HepG2 (cell line): ENCODE measurements at regions not wholly inside any gene's neighbourhood (a gene's known extent, or its start where the extent isn't known, plus 50 kb on each side); places are given as distances from the start of the nearest gene placed in this dataset.

Experiments
- ATAC-seq: fragments of 200-7000 bp; cut with Tn5 transposase; 3 replicates; pipeline ENCODE4 v1.9.1; 2020; ENCODE audit warnings: mild to moderate bottlenecking, moderate library complexity
- BruUV-seq: library from RNA; stranded (reverse); fragments of 400-500 nt; replicated peaks from 2 replicates; lab custom pipeline; 2021; lab: Mats Ljungman, UMichigan
- CTCF ChIA-PET: fragments of 300-600 bp; formaldehyde crosslinking; extraction: SDS; loops from one replicate; lab custom pipeline; 2021; ENCODE audit warnings: low total read pairs, inconsistent platforms, low intra/inter-chr PET ratio; lab: Yijun Ruan, JAX
- POLR2A ChIA-PET: fragments of 350-600 bp; sonication (Branson Sonifier 250); formaldehyde crosslinking; loops from one replicate; lab custom pipeline; 2020; ENCODE audit warnings: antibody characterized with exemption, inconsistent platforms; lab: Yijun Ruan, JAX
- DNase-seq: peaks from one replicate; pipeline ENCODE4 v3.0.0-alpha.2; 2015; ENCODE audit warnings: low spot score
- FAIRE-seq: peaks from 3 replicates; lab custom pipeline; 2011; peaks lifted over from hg19 to GRCh38; lab: Jason Lieb, UNC
- H2AFZ ChIP-seq: one replicate; pipeline ENCODE4 v1.6.1; 2011; ENCODE audit warnings: low read length, inconsistent platforms
- H3K27ac ChIP-seq: fragments of 300-600 bp; 3 replicates; pipeline ENCODE4 v1.8.0; 2011; ENCODE audit warnings: mixed run types, mild to moderate bottlenecking, mixed read lengths, low read length, inconsistent platforms; ENCODE audit not compliant: insufficient read depth; ENCODE audit errors: extremely low read length
- H3K27me3 ChIP-seq, 2 experiments: fragments of 200-600 bp in 1 of 2; 2 replicates in 1 of 2; 3 replicates in 1 of 2; pipeline versions ENCODE4 v1.6.0 to v1.8.0; 2011; ENCODE audit warnings: low read length in 2 of 2, mild to moderate bottlenecking in 2 of 2, moderate library complexity in 2 of 2, inconsistent platforms in 1 of 2; ENCODE audit not compliant: insufficient read depth in 2 of 2, control insufficient read depth in 1 of 2
- H3K36me3 ChIP-seq, 2 experiments: fragments of 200-600 bp in 1 of 2; replicated peaks in 1 of 2; 2 replicates in 1 of 2; 3 replicates in 1 of 2; pipeline versions ENCODE4 v1.5.1 to v1.8.0; 2011; ENCODE audit warnings: low read length in 2 of 2, inconsistent platforms in 1 of 2; ENCODE audit not compliant: insufficient read depth in 2 of 2, control insufficient read depth in 1 of 2
- H3K4me1 ChIP-seq: 2 replicates; pipeline ENCODE4 v1.5.1; 2012; ENCODE audit warnings: low read length, inconsistent platforms; ENCODE audit not compliant: insufficient read depth
- H3K4me2 ChIP-seq: 2 replicates; pipeline ENCODE4 v1.6.0; 2011; ENCODE audit warnings: low read depth, low read length, inconsistent platforms
- H3K4me3 ChIP-seq, 3 experiments: fragments of 200-600 bp in 1 of 3; sonication (generic), shearing (Covaris generic) in 1 of 3; replicated peaks in 1 of 3; 2 replicates each; pipeline ENCODE4 v1.5.1; 2011 to 2016; ENCODE audit warnings: low read length in 3 of 3, inconsistent platforms in 2 of 3, low read depth in 2 of 3, mild to moderate bottlenecking in 2 of 3, control low read depth in 1 of 3, mixed read lengths in 1 of 3; ENCODE audit not compliant: insufficient read depth in 1 of 3
- H3K79me2 ChIP-seq: one replicate; pipeline ENCODE4 v1.6.1; 2011; ENCODE audit warnings: low read length, inconsistent platforms; ENCODE audit not compliant: insufficient read depth
- H3K9ac ChIP-seq: 2 replicates; pipeline ENCODE4 v1.6.0; 2011; ENCODE audit warnings: mild to moderate bottlenecking, low read depth, low read length, inconsistent platforms; ENCODE audit not compliant: insufficient read depth
- H3K9me3 ChIP-seq: 2 replicates; pipeline ENCODE4 v1.5.1; 2012; ENCODE audit warnings: mild to moderate bottlenecking, low read length
- H4K20me1 ChIP-seq: 2 replicates; pipeline ENCODE4 v1.6.0; 2011; ENCODE audit warnings: inconsistent platforms, mild to moderate bottlenecking, low read length, moderate library complexity; ENCODE audit not compliant: insufficient read depth
- ATF1 ChIP-seq: IDR thresholded peaks from 2 replicates; pipeline ENCODE4 v1.6.1; 2016; ENCODE audit warnings: mild to moderate bottlenecking, control low read depth
- EED ChIP-seq: sonication (generic); formaldehyde crosslinking; IDR thresholded peaks from 2 replicates; pipeline ENCODE4 v1.5.0; 2020; ENCODE audit warnings: mild to moderate bottlenecking, missing genetic modification reagents
- HMGXB4 ChIP-seq, 2 experiments: sonication (generic) in 1 of 2; formaldehyde crosslinking in 1 of 2; IDR thresholded peaks; 2 replicates each; pipeline versions ENCODE4 v1.4.0 to v1.6.1; 2018 to 2020; ENCODE audit warnings: missing genetic modification reagents in 2 of 2, borderline replicate concordance in 1 of 2, low read depth in 1 of 2, mild to moderate bottlenecking in 1 of 2, missing biosample characterization in 1 of 2
- MXD3 ChIP-seq: IDR thresholded peaks from 2 replicates; pipeline ENCODE4 v1.6.1; 2016; ENCODE audit warnings: mild to moderate bottlenecking, missing biosample characterization, missing genetic modification reagents
- NFYB ChIP-seq: sonication (generic); formaldehyde crosslinking; IDR thresholded peaks from 2 replicates; pipeline ENCODE4 v1.4.0; 2020; ENCODE audit warnings: missing genetic modification reagents
- PLSCR1 ChIP-seq: sonication (generic); formaldehyde crosslinking; IDR thresholded peaks from 2 replicates; pipeline ENCODE4 v1.5.0; 2020; ENCODE audit warnings: missing genetic modification reagents, mild to moderate bottlenecking, borderline replicate concordance
- POLR2G ChIP-seq: fragments of 200-400 bp; formaldehyde crosslinking; IDR thresholded peaks from 2 replicates; pipeline ENCODE4 v1.6.1; 2018; ENCODE audit warnings: mild to moderate bottlenecking, low read depth, low read length, moderate library complexity
- RORA ChIP-seq: sonication (generic); formaldehyde crosslinking; IDR thresholded peaks from 2 replicates; pipeline ENCODE4 v1.5.0; 2020; ENCODE audit warnings: mild to moderate bottlenecking, missing genetic modification reagents, moderate library complexity
- SNAI1 ChIP-seq: sonication (generic); formaldehyde crosslinking; IDR thresholded peaks from 2 replicates; pipeline ENCODE4 v1.5.0; 2020; ENCODE audit warnings: mild to moderate bottlenecking, missing genetic modification reagents, borderline replicate concordance
- ZNF337 ChIP-seq: sonication (generic); formaldehyde crosslinking; IDR thresholded peaks from 2 replicates; pipeline ENCODE4 v1.5.1; 2020; ENCODE audit warnings: missing genetic modification reagents, low read depth, mild to moderate bottlenecking, borderline replicate concordance
- ZNF441 ChIP-seq: sonication (generic); formaldehyde crosslinking; IDR thresholded peaks from 2 replicates; pipeline ENCODE4 v1.7.0; 2021; ENCODE audit warnings: missing genetic modification reagents, borderline replicate concordance
- ZNF772 ChIP-seq: sonication (generic); formaldehyde crosslinking; IDR thresholded peaks from 2 replicates; pipeline ENCODE4 v1.5.0; 2020; ENCODE audit warnings: mild to moderate bottlenecking, missing genetic modification reagents
- in situ Hi-C: cut with HindIII; loops from 2 replicates; pipeline ENCODE4 v1.10.0; 2017; ENCODE audit warnings: low pct_unique_long_range_greater_than_20kb; ENCODE audit not compliant: extremely low pct_ligation_motif_present
- intact Hi-C: fragments of 100-400 bp; cut with micrococcal nuclease; formaldehyde crosslinking; loops from one replicate; pipeline ENCODE4 v1.10.0; 2022; ENCODE audit not compliant: unreplicated experiment

GRCh38 chr18:39711701-39712100, 2146.1 kb upstream of the CELF4 start:
- H3K27me3 ChIP-seq, result no peaks in the 10 kb centered on the region; a peak in 1 of 5 replicates
- BruUV-seq, result no TSS peak
- H4K20me1 ChIP-seq, result no peaks in the 10 kb centered on the region
- no peaks in the 10 kb centered on the region for H3K9me3 ChIP-seq
- H3K27ac ChIP-seq, result no peak overlapping the region
- H3K4me1 ChIP-seq, result no peaks in the 10 kb centered on the region
- no peak for DNase-seq
- in situ Hi-C loops, result no loop called here
- no peak for ATAC-seq
- H3K79me2 ChIP-seq, result no peaks in the 10 kb centered on the region
- TF ChIP-seq HMGXB4 (CRISPR knock-in tag; IDR thresholded peaks at IDR 0.05; ENCODE audit: borderline replicate concordance in 1 of 2, low read depth in 1 of 2) (no peak), NFYB (CRISPR knock-in tag) (no peak), MXD3 (CRISPR knock-in tag) (no peak), ZNF772 (CRISPR knock-in tag) (no peak), ATF1 (CRISPR knock-in tag) (no peak), ZNF337 (CRISPR knock-in tag) (no peak), RORA (no peak), PLSCR1 (CRISPR knock-in tag) (no peak), EED (CRISPR knock-in tag) (no peak), POLR2G (no peak), SNAI1 (CRISPR knock-in tag) (no peak), ZNF441 (CRISPR knock-in tag) (no peak)
- TF ChIP-seq, all 625 proteins: peak for 0
- Histone ChIP-seq H3K9ac (no peak overlapping the region), H3K36me3 (no peaks in the 10 kb centered on the region), H2AFZ (no peak overlapping the region), H3K4me3 (no peak overlapping the region), H3K4me2 (no peak overlapping the region)
- CTCF ChIA-PET, result no interaction called here
- no peak for FAIRE-seq
- POLR2A ChIA-PET, result no interaction called here
- intact Hi-C loops, result no loop called here
